Esophagus squamous epithelium (tissue), 4 donors: ENCODE measurements at regions not wholly inside any gene's neighbourhood (a gene's known extent, or its start where the extent isn't known, plus 50 kb on each side); places are given as distances from the start of the nearest gene placed in this dataset.

ENCODE experiments used
- POLR2A ChIP-seq, 4 donors: fragments of 450-650 bp; IDR thresholded peaks; one replicate each; pipeline ENCODE4 v1.6.1; 2017; ENCODE audit warnings: antibody characterized with exemption in 4 of 4, mild to moderate bottlenecking in 4 of 4, moderate library complexity in 3 of 4
- TF ChIP-seq, protein P1 (sequence below), 6 experiments: fragments of 450-650 bp in 4 of 6; fragments of 200-600 bp in 2 of 6; sonication (generic) in 2 of 6; IDR thresholded peaks; one replicate each; pipeline ENCODE4 v1.5.1; 2016 to 2019; ENCODE audit warnings: antibody characterized with exemption in 6 of 6, mild to moderate bottlenecking in 4 of 6, moderate library complexity in 4 of 6

DNA sequence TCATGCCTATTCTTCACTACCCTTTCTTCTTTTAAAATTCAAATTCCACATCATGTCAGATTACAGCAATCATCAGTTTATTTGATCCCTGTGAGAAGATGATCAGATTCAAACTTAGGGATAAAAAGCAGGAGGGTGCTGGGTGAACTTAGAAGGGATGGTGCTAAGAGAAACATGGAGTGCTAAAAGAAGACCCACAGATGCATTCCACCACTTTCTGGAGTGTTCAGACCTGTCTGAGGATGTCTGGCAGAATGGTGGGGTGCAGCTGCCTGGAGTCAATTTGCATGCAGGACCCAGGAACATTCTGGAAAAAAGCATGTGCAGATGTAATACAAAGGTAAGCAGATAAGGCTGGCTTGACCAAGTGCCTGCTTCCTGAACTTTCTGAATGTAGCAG, 372.9 kb upstream of the RUNX1 start:
- TF ChIP-seq, protein P1, sequence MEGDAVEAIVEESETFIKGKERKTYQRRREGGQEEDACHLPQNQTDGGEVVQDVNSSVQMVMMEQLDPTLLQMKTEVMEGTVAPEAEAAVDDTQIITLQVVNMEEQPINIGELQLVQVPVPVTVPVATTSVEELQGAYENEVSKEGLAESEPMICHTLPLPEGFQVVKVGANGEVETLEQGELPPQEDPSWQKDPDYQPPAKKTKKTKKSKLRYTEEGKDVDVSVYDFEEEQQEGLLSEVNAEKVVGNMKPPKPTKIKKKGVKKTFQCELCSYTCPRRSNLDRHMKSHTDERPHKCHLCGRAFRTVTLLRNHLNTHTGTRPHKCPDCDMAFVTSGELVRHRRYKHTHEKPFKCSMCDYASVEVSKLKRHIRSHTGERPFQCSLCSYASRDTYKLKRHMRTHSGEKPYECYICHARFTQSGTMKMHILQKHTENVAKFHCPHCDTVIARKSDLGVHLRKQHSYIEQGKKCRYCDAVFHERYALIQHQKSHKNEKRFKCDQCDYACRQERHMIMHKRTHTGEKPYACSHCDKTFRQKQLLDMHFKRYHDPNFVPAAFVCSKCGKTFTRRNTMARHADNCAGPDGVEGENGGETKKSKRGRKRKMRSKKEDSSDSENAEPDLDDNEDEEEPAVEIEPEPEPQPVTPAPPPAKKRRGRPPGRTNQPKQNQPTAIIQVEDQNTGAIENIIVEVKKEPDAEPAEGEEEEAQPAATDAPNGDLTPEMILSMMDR (IDR thresholded peaks at IDR 0.05): no peak
- no peak for TF ChIP-seq POLR2A (IDR thresholded peaks at IDR 0.05)
